HG03521 (cell line): ENCODE measurements at regions not wholly inside any gene's neighbourhood (a gene's known extent, or its start where the extent isn't known, plus 50 kb on each side); places are given as distances from the start of the nearest gene placed in this dataset.

ENCODE experiments used
- ATAC-seq: cut with Tn5 transposase; IDR thresholded peaks from one replicate; pipeline ENCODE4 v1.9.1; 2021; ENCODE audit warnings: mild to moderate bottlenecking, moderate library complexity; ENCODE audit not compliant: unreplicated experiment

DNA sequence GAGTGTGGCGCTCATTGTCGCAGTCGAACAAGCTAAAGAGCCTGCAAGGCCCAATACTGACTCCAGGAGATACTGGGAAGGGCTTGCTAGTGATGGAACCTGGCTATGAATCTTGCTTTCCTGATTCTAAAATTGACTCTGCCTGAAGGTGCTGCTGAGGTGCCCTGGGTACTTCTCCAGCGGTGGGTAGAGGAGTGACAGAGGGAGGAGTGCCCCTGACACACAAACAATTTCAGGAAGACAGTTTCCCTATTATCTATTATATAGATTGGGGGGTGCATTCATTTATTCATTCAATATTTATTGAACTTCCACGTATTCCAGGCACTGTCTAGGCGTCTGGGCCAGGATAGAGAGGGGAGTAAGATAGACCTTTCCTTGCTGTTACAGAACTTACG is 339.2 kb upstream of the GATB start:
- ATAC-seq = no peak

DNA sequence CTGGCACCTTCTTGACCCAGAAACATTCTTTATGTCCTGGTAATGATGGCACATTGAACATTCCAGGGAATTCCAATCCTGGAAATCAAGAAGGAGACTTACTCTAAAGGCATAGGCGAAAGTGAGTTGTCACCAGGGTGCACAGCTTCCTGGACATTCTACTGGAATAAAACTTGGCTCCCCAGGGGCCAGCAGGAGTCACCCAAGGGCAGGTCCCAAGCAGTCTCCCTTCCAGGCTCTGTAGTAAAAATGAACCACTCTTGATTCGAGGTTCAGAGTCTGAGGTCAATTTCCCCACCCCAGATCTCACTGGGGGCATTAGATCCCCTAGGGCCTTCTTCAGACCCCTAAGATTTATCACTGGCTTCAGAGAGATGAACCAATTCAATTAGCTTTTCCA is 338.7 kb upstream of the GATB start:
- no peak for ATAC-seq

DNA sequence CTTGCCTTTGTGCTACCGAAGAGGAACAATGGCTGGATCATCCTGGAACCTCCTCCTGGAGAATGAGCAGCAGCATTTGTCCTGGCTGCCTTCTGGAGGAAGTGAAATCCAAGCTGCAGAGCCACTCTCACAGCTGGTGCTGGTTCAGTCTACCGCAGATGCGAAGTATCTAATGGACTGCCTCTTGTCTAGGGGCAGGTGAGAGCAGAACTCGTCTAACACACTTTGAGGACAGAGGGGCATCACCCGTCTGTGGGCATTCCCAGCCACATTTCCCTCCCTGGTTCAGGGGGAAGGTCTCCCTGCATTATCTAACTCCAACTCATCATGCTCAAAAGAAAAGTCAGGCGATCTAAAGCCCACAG is 338.2 kb upstream of the GATB start:
- no peak for ATAC-seq

DNA sequence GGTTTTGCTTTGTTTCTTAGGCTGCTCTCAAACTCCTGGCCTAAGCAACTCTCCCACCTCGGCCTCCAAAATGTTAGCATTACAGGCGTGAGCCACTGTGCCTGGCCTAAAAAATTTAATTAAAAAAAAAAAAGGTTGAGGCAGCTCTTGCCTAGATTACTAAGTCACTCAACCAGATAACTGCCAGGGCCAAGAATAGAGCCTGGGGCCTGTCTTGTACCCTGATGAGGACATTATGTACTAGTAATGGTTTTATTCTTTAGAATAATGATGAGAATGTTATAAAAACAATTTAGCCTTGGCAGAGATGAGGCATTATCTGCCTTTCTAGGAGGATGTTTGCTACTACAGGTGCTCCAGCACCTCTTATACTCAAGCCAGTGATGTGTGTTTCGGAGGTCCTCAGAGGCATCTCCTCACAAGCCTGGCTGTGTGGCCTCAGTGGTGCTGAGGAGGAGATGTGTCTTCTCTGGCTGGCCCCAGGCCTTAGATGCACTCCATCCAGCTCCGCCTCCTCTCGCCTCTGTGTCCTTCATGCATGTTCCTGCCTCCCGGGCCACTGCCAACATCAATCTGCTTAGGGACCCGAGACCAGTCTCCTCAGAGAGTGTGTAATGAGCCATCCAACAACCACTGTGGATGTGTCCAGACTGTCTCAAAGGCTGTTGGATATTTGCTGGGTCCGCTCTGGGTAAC is 337.7 kb upstream of the GATB start:
- no peak for ATAC-seq

DNA sequence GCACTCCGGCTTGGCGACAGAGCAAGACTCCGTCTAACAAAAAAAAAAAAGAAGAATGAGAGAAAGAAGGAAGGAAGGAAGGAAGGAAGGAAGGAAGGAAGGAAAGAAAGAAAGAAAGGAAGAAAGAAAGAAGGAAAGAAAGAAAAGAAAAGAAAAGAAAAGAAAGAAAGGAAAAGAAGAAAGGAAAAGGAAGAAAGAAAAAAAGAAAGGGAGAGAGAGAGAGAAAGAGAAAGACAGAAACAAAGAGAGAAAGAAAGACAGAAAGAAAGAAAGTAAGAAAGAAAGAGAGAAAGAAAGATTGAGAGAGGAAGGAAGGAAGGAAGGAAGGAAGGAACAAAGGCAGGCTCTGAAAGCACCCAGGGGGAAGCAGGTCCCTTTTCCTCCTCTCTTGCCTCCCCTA is 336.6 kb upstream of the GATB start:
- ATAC-seq = no peak

DNA sequence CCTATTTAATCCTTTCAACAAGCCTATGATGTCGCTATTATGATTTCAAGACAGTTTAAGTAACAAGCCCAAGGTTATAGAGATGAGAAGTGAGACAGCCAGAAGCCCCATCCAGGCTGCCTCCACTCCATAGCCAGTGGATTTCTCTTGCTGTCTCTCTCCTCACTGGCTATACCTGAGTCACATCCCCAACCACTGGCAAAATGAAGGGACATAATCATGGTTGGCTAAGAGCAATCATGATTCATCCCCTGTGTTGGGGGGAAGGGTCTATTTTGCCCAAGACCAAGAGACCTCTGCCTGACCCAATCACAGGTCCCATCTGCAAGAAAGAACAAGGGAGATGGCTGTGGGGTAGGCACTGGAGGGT is 334.9 kb upstream of the GATB start:
- no peak for ATAC-seq

DNA sequence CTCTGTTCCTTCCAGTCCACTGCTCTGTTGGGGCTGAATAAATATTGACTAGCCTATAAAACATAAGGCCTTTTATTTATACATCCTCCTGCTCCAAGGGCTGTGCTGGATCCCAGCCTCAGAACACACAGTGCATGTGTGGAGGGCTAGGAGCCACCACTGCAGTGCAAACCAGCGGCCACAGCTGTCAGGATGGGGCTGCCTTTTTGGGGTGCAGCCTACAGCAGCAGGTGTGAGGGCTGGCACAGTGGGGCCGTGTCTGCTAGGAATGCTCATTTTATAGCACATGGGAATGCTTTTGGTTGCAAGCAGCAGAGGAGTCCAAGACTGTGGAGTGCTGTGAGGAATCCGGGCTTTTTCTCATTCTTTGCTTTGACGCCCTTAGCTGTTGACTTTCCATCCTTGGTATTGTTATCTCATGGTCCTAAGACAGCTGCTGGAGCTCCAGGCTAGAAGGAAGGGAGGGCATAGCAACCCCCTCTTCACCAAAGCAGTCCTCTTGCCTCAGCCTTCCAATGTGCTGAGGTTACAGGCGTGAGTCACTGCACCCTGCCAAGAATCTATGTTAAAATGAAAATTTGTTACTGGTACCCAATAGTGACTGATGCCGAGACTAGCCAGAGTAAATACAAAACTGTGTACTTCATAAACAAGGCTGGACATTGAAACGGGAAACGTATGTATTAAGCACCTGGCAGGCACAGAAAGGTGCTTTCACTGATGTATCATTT is 334.3 kb upstream of the GATB start:
- no peak for ATAC-seq

DNA sequence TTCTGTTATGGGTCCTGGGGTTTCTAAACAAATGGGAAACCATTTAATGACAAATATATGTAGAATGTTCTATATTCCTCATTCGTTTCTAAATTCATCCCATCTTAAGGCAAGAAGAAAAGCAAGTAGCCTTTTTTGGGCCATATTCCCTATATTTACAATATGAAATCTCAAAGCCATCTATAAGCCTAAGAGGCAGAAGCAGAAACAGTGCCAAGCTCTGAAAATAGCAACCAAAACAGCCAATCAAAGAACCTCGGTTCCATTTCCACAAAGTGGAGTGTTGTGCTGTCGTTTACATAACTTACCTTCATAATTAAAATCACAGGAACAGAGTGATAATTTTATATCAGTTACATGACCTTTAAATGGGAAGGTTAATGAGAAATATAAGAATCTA is 330.6 kb upstream of the GATB start:
- ATAC-seq = no peak

DNA sequence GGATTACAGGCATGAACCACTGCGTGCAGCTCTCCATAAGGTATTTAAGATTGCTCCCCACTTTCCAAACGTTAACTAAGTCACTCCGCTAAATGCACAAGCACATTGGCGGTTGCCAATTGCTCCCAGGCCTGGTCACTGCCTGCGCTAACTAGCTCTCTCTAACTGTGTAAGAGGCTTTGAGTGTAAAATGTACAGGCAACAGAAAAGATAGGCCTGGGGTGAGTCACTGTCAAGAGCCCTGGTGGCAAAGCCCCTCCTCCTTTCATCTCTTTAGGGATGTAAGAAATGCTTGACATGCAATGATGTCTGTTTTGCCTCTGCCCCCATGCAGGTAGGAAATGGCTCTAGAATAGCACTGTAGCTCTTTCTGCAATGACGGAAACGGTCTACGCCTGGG is 329.7 kb upstream of the GATB start:
- ATAC-seq = no peak

DNA sequence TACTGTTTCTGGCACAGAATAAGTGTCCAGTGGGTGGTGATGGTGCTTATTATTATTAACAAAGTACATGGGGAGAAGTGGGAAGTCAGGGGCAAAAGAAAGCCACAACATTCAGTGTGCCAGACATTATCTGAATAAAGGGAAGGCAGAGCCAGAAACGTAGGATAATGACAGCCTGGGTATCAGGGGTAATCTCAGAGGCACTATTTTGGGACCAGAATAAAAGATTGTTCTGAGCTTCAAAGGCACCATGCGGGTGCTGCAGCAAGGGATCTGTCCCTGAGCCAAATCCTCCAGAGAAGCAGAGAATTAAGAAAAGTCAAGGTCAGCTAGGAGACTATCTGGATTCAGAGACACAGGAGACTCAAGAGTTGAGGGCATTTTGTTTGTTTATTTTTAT is 328.8 kb upstream of the GATB start:
- ATAC-seq = no peak

DNA sequence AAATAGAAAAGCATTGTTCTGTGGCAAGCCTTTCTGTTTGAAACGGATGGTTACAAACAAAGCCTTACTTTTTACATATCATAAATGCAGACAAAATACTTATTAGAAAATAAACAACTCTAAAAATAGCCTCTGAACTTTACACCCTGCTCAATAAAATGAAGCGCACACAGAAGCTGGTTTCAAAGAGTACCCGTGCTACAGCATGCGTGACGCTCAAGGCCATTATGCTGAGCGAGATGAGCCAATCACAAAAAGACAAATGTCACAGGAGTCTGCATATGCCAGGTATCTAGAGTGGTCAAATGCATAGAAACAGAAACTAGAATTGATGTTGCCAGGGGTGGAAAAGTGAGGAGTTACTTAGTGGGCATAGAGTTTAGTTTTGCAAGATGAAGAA is 326.5 kb upstream of the GATB start:
- no peak for ATAC-seq

DNA sequence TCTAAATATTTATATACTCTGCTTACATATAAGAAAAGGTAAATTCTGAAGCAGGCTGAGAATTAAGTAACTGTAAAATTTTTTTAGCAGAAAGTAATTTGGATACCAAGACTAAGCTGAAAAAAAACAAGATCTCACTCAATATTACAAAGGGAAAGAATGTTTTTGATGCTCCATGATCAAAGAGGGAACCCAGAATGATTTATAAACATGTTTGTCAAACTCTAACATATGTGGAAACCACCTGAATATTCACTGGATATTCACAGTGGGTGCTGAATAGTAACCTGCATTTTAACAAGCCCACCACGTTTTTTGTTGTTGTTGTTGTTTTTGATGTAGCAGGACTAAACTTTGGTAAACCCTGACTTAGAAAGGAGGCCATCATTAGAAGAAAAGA is 324.9 kb upstream of the GATB start:
- ATAC-seq = no peak

DNA sequence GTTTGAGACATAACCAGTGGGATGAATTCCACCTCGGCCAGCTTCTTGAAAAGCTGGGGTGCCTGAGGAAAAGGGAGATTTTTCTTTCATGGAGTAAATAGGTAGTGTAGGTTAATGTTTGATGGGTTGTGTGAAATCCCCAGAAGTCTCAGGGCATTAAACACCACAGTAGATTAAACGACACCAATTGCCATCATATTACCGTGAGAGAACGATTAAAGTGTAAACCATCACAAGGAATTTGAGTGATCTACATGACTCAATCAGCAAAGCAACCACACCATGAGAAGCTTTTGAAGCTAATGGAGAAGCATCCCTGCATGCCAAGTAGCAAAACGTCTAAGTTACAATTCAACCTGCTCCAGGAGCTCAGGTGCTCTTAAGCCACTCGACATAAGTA is 322.5 kb upstream of the GATB start:
- ATAC-seq = no peak

DNA sequence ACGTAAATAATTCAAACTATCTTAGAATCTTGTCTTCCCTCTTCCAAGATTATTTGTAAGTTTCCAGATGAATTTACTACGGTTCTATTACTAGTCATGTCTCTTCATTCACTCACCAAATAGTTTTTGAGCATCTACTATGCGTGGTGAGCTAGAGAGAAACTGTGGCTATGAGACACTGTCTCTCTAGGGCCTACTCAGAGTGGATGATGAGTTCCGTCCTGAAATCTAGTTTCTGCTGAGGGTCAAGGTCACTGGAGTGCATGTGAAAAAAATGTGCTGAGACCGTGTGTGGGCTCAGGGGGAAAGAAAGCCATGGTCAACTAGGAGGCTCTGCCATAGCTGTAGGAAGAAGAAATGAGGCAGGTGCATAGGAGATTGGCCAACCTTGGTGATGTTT is 320.2 kb upstream of the GATB start:
- peak; percentile 67 for ATAC-seq

DNA sequence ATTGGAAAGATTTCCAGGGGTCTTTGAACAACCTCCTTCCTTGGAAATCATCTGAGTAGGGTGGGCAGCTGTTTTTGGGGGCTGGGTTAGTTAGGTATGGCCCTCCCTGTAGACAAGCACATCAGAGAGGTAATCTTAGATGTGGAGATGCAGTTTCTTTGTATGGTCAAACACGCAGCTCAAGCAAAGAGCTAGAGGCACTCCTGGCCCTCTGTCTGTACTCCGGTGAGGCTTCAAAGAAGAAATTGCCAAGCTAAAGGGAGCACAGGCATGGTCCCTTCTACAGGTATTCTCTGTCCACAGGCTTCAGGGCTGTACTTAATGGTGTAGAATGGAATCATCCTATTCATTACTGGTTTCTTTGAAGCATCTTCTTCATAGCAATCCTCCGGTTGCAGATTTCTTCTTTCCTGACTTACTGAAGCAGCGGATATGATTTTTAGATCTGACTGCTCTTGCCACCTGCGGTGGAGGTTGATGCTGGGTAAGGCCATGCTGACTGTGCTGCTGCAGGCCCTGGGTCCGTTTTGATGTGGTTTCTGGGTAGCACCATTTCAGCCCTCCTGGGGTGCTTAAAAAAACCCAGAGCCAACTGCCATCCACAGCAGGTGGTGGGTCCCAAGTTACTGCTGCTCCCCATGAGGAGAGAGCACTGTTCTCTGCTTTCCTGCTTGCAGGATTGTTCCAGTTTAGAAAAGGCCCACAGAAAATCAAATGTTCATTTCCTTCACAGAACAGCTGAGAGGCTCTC is 318.9 kb upstream of the GATB start:
- ATAC-seq = no peak

DNA sequence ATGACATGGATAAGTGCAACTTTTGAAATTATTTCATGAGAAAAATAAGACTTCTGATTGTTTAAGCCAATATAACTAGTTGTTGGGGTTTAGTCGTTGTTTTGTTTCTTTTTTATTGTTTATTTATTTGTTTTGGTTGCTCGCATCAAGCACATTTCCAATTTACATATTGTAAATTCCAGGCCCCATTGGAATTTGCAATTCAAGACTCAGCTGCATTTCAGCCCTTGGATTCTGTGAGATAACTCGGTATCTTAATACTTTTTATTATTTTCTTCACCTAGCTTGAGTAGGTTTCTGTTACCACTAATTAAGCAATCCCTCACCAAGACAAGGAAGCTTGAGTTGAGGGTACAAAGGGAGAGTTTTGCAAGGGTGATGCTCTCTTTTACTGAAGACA is 318.3 kb upstream of the GATB start:
- ATAC-seq = no peak

DNA sequence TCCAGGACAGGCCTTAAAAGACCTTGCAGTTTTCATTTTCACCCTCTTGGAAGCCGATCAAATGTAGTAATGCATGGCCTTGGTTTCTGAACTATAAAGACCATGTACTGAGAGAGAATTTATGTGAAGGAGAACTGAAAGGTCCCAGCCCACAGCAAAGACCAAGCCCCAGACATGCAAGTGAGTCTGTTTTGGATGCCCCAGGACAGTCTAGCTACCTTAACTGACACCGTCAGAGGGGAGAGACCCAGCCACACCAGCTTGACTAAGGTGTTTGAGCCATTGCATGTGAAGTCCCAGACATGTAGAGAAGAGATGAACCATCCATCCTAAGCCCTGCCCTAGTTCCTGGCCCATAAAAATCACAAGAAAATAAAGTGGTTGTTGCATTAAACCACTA is 316.8 kb upstream of the GATB start:
- no peak for ATAC-seq

DNA sequence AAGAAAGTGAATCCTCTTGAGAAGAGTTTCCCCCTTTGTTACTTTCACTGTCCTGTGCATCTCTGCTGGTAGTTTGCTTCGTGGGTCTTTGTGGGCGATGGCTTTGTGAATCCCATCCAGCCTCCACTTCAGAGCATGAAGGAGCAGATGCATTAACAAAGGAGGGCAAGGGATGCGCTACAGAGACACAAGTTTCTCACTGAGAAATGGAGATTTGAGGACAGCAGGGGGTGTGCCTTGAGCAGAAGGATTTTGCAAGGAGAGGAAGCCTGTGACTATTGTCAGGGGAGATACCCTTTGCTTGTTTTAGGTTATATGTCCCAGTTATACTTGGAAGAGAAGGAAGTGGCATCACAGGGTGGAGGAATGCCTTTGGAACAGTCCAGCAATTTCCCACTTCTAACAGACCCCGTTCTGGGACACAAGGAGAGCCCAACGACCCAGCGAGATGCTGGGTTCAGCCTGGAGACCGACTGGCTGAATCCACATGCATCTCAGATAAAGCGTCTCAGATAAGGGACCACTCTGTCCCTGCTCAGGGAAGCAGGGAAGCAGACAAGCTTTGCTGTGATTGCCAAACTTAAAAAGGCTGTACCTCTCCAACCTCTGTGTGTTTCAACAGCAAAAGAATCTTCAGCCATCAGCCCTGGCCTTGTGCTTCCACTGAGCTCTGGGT is 314.6 kb upstream of the GATB start:
- ATAC-seq = no peak

DNA sequence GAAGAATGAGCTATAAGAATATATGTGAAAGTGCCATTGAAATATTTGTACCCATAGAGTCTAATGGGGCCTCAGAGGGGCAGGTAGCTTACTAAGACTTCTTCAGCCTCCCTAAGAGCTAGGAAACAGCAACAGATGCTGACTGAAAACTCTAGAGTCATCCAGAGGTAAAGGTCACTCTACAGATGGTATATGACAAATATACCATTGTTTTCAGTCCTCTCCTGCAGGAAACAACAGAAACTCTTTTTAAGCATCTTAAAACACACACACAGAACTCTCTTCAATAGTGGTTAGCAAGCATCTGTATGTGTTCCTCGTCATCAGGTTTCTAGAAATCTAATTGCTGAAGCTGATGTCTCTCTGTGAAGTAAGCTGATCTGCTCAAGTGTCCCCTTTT is 313.8 kb upstream of the GATB start:
- no peak for ATAC-seq

DNA sequence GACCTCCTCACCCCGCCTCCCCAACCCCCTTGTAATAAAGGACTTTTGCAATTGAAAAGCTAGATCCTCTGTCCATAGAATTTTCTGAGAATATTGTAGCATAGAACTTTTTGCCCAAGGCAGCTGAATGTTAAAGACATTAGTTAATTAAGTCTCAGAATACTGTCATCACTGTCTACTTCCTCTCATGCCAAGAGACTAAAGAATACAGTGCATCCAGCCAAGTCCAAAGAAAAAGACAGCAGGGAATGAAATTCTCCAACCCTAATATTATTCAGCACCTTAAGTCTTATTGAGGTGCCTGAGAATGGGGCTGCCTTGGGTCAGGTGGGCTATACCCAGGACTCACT is 313.3 kb upstream of the GATB start:
- no peak for ATAC-seq

DNA sequence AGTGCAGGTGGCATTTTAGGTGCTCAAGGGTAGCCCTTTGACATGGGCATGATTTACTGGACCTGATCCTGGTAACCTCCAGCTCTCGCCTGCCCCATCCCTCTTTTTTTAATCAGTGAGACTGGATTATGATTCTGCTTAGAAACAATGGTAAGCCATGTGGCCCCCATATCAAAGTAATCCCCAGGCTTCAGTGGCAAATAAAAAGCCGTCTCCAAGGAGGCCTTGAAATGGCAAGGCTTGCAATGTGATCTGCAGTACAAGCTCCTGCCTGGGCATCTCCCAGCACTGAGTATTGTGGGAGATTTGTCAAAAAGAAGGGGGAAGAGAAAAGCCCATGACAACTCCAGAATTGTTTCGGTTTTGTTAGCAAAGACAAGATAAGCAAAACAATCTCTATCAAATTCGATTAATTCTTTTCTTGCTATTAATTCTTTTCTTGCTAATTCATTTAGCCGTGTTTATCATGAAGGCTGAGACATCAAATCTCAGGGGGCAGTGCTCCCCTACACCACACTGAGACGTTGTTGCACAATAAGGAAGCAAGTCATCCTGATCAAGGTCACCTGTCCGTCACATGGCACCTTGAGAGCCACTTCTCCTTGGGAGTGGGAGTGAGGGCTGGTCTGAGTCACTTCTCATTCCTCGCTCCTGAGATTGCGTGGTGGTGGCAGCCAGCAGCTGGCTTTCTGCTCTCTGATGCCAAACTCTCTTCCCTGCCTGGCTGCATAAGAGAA is 312.7 kb upstream of the GATB start:
- no peak for ATAC-seq
